Ovary (tissue), 7 donors: ENCODE measurements at regions not wholly inside any gene's neighbourhood (a gene's known extent, or its start where the extent isn't known, plus 50 kb on each side); places are given as distances from the start of the nearest gene placed in this dataset.

ENCODE experiments used
- DNase-seq, 5 donors: peaks; one replicate each; pipeline ENCODE4 v3.0.0-alpha.2; 2019 to 2020
- H3K27ac ChIP-seq, 2 donors: fragments of 200-600 bp; one replicate each; pipeline versions ENCODE4 v1.5.1 to v1.8.0; 2019 to 2022
- H3K27me3 ChIP-seq: fragments of 200-600 bp; one replicate; pipeline ENCODE4 v1.8.0; 2022
- H3K36me3 ChIP-seq: fragments of 200-600 bp; sonication (generic); one replicate; pipeline ENCODE4 v1.5.1; 2019
- H3K4me1 ChIP-seq: one replicate; pipeline ENCODE4 v1.8.1; 2013; ENCODE audit warnings: mild to moderate bottlenecking, moderate library complexity; ENCODE audit not compliant: insufficient read depth
- H3K4me3 ChIP-seq: fragments of 200-600 bp; sonication (generic); one replicate; pipeline ENCODE4 v1.5.1; 2017
- H3K9me3 ChIP-seq, 2 donors: fragments of 200-600 bp in 1 of 2; sonication (generic) in 1 of 2; one replicate each; pipeline versions ENCODE4 v1.5.1 to v1.8.1; 2013 to 2019; ENCODE audit warnings: mild to moderate bottlenecking in 1 of 2, moderate library complexity in 1 of 2
- CTCF ChIP-seq, 3 donors: fragments of 450-650 bp in 2 of 3; fragments of 200-600 bp in 1 of 3; IDR thresholded peaks; one replicate each; pipeline versions ENCODE4 v1.5.1 to v1.8.0; 2016 to 2022; ENCODE audit warnings: antibody characterized with exemption in 3 of 3, mild to moderate bottlenecking in 1 of 3
- EP300 ChIP-seq: sonication (generic); formaldehyde crosslinking; IDR thresholded peaks from one replicate; pipeline ENCODE4 v1.6.1; 2017; ENCODE audit warnings: antibody characterized with exemption
- POLR2A ChIP-seq: fragments of 450-650 bp; IDR thresholded peaks from one replicate; pipeline ENCODE4 v1.6.1; 2017; ENCODE audit warnings: antibody characterized with exemption, mild to moderate bottlenecking, moderate library complexity
- WGBS, 3 donors: extraction: QIAGEN DNeasy Blood & Tissue Kit in 1 of 3; methylation state at CpG; one replicate each; pipeline versions ENCODE4 v1.1.5 to v1.1.7; 2013 to 2017; 5-methylcytosine and 5-hydroxymethylcytosine counted together
- intact Hi-C, 4 donors: fragments of 100-400 bp; cut with DNase I; formaldehyde crosslinking; loops; one replicate each; pipeline versions ENCODE4 v1.11.0 to v1.15.1; 2022 to 2023
- donor health status: DM: no; HTN: no; CAD: no; lungs with moderate emphysema.
- donor health status: DM: no; HTN: no; CAD: no.
- donor health status: Bipolar disorder and iron deficiency.
- donor health status: DM: no; HTN: no; CAD: no.
- donor health status: DM: yes; HTN: yes; CAD: no.

GRCh38 chr4:106818764-106819163 lies 217.3 kb downstream of the DKK2 start:
- intact Hi-C loops, result no loop called here
- H3K9me3 ChIP-seq, result no peaks in the 10 kb centered on the region
- TF ChIP-seq EP300 (no peak), CTCF (IDR thresholded peaks at IDR 0.05) (no peak), POLR2A (no peak)

GRCh38 chr4:106816496-106816895 lies 219.6 kb downstream of the DKK2 start:
- WGBS, 3 donors, result 84 to 97% (median 85%) methylated on average over 1 of the region's 1 CpG
- intact Hi-C loops, result no loop called here
- no peaks in the 10 kb centered on the region for H3K27me3 ChIP-seq
- no peak for TF ChIP-seq POLR2A
- no peak overlapping the region for H3K27ac ChIP-seq
- DNase-seq, result no peak
- H3K4me1 ChIP-seq, result no peaks in the 10 kb centered on the region
- no peaks in the 10 kb centered on the region for H3K36me3 ChIP-seq
- H3K4me3 ChIP-seq, result no peak overlapping the region
- H3K9me3 ChIP-seq, result no peaks in the 10 kb centered on the region

More at GRCh38 chr4:106818764-106819163, 217.3 kb downstream of the DKK2 start:
- Histone ChIP-seq H3K27me3 (no peaks in the 10 kb centered on the region), H3K4me3 (no peak overlapping the region), H3K4me1 (no peaks in the 10 kb centered on the region), H3K27ac (no peak overlapping the region), H3K36me3 (no peaks in the 10 kb centered on the region)
- 73 to 85% (median 79%) methylated on average over 1 of the region's 1 CpG for WGBS, 3 donors
- no peak for DNase-seq

GRCh38 chr4:106810122-106810521 lies 226.0 kb downstream of the DKK2 start:
- no peaks in the 10 kb centered on the region for H3K36me3 ChIP-seq
- H3K9me3 ChIP-seq, result no peaks in the 10 kb centered on the region
- H3K4me1 ChIP-seq, result no peaks in the 10 kb centered on the region
- intact Hi-C loops, result no loop called here
- no peak overlapping the region for H3K4me3 ChIP-seq
- TF ChIP-seq EP300 (no peak), POLR2A (no peak), CTCF (IDR thresholded peaks at IDR 0.05) (no peak)
- no peak overlapping the region for H3K27ac ChIP-seq
- no peaks in the 10 kb centered on the region for H3K27me3 ChIP-seq
- no peak for DNase-seq

- H3K36me3 ChIP-seq, result no peaks in the 10 kb centered on the region
- H3K9me3 ChIP-seq, result no peaks in the 10 kb centered on the region
- TF ChIP-seq CTCF (IDR thresholded peaks at IDR 0.05) (no peak), EP300 (no peak), POLR2A (no peak)
- intact Hi-C loops, result no loop called here
- H3K27ac ChIP-seq, result no peak overlapping the region
- H3K27me3 ChIP-seq, result no peaks in the 10 kb centered on the region
- H3K4me3 ChIP-seq, result no peak overlapping the region
- DNase-seq, result no peak
- H3K4me1 ChIP-seq, result no peaks in the 10 kb centered on the region
- WGBS, 3 donors, result 57 to 65% (median 64%) methylated on average over 2 of the region's 2 CpGs
These were observed 227.0 kb downstream of the DKK2 start for GRCh38 chr4:106809076-106809475.

GRCh38 chr4:106806158-106806797 lies 229.8 kb downstream of the DKK2 start:
- DNase-seq, result no peak

More at GRCh38 chr4:106806158-106806797, 229.8 kb downstream of the DKK2 start:
- no peak overlapping the region for H3K4me3 ChIP-seq
- intact Hi-C loops, result no loop called here
- H3K27ac ChIP-seq, result no peak overlapping the region
- no peaks in the 10 kb centered on the region for H3K9me3 ChIP-seq
- no peak for TF ChIP-seq POLR2A
- no peak for TF ChIP-seq EP300
- no peak for TF ChIP-seq CTCF (IDR thresholded peaks at IDR 0.05)
- H3K36me3 ChIP-seq, result no peaks in the 10 kb centered on the region
- H3K27me3 ChIP-seq, result no peaks in the 10 kb centered on the region
- no peaks in the 10 kb centered on the region for H3K4me1 ChIP-seq
